GM18861 (cell line): ENCODE measurements at regions not wholly inside any gene's neighbourhood (a gene's known extent, or its start where the extent isn't known, plus 50 kb on each side); places are given as distances from the start of the nearest gene placed in this dataset.
"Not testable (repeated sequence)": the region's sequence is repeated elsewhere in the genome, so short reads cannot be mapped to it uniquely, and the experiment has no call there.

ENCODE experiments used
- ATAC-seq: cut with Tn5 transposase; IDR thresholded peaks from one replicate; pipeline ENCODE4 v1.9.1; 2021; ENCODE audit not compliant: unreplicated experiment

- not testable (repeated sequence) for ATAC-seq
Observed at GRCh38 chr7:103244865-103245264, 52.4 kb upstream of the PMPCB start.

- no peak for ATAC-seq
Observed at GRCh38 chr7:103240806-103241205, 56.4 kb upstream of the PMPCB start.

GRCh38 chr7:103235824-103236223 is 61.4 kb upstream of the PMPCB start:
- ATAC-seq, result not testable (repeated sequence)

GRCh38 chr7:103234877-103235276 is 62.4 kb upstream of the PMPCB start:
- not testable (repeated sequence) for ATAC-seq

DNA sequence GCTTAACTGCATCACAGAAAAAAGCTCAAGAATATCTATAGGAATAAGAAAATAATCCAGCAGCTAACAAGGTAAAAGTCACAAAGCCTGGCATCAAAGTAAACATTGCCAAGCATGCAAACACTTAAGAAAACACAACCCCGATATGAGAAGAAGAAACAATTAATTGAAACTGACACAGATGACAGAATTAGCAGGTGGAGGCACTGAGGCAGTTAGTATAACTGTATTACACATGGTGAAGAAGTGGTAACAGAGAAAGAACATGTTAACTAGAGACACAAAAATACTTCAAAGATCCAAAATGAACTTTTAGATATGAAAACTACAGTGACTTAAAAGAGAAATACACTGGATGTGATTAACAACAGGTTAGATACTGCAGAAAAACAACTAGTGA is 69.4 kb upstream of the PMPCB start:
- ATAC-seq, result peak; percentile 48

DNA sequence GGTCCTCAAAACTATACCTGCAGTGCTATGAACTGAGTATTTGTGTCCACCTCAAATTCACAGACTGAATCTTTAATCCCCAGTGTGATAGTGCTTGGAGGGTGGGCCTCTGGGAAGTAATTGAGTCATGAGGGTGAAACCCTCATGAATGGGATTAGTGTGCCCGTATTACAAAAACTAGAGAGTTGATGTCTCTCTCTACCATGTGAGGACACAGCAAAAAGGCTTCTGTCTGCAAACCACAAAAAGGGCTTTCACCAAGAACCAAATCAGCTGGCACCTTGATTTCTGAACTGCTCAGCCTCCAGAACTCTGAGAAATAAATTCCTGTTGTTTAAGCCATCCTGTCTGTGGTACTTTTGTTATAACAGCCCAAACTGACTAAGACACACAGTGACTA is 71.4 kb upstream of the PMPCB start:
- not testable (repeated sequence) for ATAC-seq

GRCh38 chr7:103223065-103223464 is 74.2 kb upstream of the NAPEPLD start:
- peak; percentile 40 for ATAC-seq

GRCh38 chr7:103211049-103211448 is 62.1 kb upstream of the NAPEPLD start:
- not testable (repeated sequence) for ATAC-seq

GRCh38 chr7:103199191-103199590 is 50.3 kb upstream of the NAPEPLD start:
- not testable (repeated sequence) for ATAC-seq
